LHCN-M2 (cell line): ENCODE measurements at regions not wholly inside any gene's neighbourhood (a gene's known extent, or its start where the extent isn't known, plus 50 kb on each side); places are given as distances from the start of the nearest gene placed in this dataset.

ENCODE experiments used
- DNase-seq: peaks from one replicate; pipeline ENCODE4 v3.0.0-alpha.2; 2012; ENCODE audit warnings: low read depth

DNA sequence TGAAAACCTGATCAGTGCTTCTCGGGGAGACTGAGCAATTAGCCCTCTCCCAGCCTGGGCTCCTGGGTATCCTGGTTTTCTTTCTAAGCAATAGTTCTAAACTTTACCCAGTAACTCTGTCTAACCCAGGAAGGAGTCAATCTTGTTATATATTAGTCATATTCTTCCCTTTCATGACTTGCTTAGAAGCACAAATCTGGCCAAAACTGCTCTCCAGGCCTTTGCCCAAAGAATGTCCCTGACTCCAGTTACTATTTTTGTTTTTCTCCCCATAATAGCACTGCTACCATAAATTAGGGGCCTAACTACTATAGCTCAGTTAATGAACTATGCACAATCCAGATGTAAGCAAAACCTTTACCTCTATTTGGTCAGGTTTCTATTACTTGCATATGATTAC, 355.8 kb upstream of the HTR2A start:
- no peak for DNase-seq

- no peak for DNase-seq
Observed at GRCh38 chr13:47251771-47252170, 354.9 kb upstream of the HTR2A start.

- no peak for DNase-seq
Observed at GRCh38 chr13:47250146-47250545, 353.3 kb upstream of the HTR2A start.

DNA sequence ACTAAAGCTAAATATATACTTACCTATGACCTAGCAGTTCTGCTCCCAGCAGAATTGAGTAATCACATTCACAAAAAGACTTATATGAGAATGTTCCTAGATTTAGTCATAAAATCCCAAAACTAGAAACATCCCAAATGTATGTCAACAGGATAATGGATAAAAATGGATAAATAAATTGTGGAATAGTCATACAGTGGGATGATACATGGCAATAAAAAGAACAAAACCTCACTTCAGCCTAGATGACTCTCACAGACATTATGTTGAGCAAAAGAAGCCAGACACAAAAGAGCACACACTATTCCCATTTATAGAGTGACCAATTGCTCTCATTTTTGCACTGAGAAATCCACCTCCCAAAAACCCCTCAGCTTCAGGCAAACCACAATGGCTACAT, 352.4 kb upstream of the HTR2A start:
- DNase-seq = no peak

DNA sequence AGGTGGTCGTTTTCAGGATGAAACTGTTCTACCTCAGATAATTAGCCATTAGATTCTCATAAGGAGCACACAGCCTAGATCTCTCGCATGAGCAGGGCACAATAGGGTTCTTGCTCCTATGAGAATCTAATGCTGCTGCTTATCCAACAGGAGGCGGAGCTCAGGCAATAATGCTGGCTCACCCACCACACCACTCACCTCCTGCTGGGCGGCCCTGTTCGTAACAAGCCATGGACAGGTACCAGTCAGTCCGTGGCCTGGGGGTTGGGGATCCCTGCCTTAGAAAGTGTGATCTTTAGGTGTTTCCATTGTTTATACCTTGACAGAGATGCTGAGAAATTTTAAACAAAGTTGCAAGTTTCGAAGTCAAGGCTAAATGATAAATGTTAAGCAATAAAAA, 344.6 kb upstream of the HTR2A start:
- DNase-seq = no peak

- no peak for DNase-seq
Observed at GRCh38 chr13:47239025-47239424, 342.2 kb upstream of the HTR2A start.

DNA sequence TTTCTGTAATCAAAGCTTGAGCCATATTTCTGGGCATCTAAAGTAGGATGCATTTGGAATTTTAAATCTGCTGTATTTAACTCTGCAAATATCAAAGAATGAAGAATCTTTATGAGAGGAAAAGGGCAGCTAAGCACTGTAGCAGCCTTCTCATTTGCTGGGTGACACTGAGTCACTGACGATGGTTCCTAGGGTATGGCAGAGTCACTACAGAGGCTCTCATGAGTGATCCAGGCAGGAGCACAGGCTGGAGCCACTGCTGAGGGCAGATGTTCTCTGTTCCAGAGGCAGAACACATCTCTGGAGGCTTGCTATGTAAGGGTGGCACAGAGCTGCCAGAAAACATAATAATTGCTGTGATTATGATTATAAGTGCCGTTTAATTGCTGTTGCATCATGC, 340.7 kb upstream of the HTR2A start:
- peak; percentile 24 for DNase-seq

DNA sequence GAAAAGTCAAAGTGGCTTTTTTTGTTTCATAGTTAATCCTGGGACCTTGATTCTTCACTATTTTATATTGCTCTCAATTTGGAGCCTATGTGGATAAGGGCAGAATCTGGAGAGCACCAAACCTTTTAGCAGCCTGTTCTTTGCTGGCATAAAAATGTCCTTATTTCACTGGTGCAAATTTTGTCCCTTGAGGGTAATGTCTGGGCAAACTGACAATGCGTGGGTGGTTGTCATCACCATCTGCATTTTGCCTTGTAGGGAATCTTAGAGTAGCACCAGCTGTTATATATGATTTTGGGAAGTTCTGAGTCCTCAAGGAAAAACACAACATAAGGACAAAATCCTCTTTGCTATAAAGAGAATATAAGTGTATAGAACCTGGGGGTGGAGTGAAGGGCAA, 336.9 kb upstream of the HTR2A start:
- no peak for DNase-seq

DNA sequence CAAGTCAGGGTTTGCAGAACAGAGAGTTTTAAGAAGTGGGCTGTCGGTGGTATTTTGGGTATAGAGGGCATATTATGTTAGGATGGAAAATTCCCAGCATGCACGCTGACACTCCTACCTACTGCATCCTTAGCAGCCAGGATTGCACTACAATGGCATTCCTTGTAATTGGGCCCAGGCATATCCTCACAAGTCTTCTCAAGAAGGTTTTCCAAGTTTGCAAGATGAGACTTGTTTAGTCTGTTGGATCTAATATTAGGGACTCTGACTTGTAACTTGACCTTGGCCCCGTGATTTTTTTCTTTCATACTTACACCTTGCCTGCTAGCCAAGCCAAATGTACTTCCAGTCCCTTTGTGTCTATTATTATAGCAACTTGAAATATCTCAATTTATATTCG, 335.7 kb upstream of the HTR2A start:
- no peak for DNase-seq

DNA sequence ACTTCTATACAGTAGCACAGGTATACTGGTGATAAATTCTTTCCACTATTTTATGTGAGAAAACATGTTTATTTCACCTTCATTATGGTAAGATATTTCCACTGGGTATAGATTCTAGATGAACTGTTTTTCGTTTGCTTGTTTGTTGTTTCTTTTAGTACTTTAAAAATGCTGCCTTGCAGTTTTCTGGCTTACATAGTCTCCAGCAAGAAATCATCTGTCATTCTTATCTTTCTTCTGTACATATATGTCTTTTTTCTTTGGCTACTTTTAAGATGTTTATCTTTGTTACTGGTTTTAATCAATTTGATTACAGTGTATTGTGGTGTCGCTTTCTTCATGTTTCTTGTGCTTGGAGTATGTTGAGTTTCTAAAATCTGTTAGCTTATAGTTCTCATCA, 333.3 kb upstream of the HTR2A start:
- no peak for DNase-seq

- no peak for DNase-seq
Observed at GRCh38 chr13:47226516-47226915, 329.7 kb upstream of the HTR2A start.

DNA sequence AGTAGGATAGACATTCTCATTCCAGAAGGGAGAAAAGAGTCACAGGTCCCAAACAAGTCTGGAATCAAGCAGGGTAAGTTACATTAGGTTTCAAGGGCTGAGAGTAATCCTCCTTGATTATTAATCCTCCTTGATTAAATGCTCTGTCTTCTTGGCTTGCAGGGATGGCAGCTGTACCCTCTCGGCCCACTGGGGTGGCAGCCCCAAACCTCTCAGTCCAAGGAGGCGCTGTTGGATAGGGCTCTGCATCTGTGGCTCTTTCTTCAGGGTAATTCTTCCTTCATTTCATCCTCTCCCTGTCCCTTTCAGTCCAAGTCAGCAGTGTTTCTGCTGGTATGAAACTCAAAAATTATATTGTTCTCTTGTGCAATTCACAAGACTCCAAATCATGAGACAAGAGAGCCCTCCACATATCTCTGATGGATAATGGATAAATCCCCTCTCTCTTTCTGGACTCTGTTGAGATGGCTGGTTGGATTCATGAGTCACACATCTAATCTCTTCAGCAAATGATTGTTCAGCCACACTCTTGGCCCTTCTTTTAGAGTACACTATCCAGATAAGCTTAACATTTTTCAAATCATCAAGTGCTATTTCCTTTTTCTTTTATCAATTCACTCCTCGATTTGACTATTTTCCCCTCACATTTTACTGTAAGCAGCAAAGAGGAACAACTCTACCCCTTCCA, 323.7 kb upstream of the HTR2A start:
- DNase-seq = no peak

DNA sequence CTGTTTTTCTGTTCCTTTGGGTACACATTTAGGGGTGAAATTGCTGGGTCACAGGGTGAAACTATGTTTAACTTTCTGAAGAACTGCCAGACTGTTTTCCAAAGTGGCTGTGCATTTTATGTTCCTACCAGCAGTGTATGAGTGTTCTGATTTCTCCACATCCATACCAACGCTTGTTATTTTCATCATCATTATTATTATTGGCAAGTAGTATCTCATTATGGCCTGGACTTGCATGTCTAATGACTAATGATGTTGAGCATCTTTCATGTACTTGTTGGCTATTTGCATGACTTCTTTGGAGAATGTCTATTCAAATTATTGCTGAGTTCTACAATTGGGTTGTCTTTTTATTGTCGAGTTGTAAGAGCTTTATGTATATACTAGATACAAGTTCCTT, 321.8 kb upstream of the HTR2A start:
- DNase-seq = no peak

GRCh38 chr13:47216176-47216822, 319.4 kb upstream of the HTR2A start:
- DNase-seq = peak; percentile 84

DNA sequence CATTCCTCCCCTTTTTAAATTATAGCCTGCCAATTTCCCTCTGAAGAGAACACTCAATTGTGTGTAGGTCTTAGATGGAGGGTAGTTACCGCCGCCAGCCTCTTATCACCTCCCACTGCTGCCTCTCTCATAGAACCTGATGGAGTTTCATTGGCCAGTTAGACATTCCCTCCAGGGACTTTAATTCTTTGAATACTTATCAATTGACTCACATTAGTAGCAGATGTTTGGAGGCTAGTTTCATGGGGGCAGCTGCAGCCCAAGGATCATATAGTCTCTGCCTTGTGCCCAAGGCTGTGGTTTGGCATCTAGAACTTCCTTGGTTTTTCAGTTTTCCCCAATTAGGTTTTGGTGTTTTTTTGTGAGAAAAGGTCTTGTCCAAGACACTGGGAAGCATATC, 318.9 kb upstream of the HTR2A start:
- DNase-seq = peak; percentile 99

DNA sequence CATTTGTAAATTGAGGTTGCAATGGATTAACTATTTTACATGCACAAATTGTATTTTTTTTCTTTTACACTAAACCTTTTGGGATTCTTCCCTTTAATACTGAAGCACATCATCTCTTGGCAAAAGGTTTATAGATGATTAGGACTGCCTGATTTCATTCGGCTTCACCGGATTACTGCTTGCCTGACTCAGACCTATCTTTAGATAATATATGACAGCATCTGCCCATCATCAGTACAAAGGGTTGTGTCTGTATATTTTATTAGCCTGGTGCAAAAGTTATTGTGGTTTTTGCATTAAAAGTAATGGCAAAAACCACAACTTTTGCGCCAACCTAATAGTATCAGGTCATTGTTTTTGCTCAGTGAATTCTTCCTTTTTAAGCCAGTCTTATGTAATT, 316.2 kb upstream of the HTR2A start:
- DNase-seq = peak; percentile 49

DNA sequence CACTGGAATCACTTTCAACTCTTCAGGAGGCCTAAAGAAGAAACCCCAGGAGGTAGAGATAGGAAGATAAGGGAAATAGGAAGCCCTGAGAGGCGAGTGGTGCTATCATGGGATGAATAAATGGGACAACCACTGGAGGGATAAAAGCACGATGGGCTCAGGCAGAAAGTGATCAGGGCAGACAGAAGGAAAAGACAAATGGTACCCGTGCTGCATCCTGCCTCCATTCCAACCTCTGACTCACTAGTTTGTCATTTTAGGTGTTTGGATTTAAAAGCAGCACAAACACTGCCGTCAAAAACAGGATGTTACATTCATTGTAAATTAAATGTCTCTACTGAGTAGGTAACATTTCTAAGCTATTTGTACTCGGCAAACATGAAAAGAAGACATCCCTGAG, 314.3 kb upstream of the HTR2A start:
- peak; percentile 54 for DNase-seq

DNA sequence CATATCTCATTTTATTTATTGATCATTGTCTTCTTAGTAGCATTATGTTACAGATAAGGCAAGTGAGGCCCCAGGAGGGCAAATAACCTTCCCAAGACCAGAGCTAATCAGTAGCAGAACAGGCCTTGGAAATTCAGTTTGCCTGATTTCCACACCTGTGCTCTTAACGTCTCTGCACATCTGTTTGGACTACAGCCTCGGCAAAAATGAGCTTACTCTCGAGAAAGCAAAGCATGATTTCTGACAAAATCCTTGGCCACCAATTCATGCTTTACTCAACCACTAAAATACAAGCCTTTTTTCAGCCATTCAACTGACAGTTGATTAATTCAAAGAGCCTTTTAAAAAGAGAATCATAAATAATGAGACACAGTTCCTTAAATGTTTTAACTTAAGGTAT, 309.3 kb upstream of the HTR2A start:
- no peak for DNase-seq

DNA sequence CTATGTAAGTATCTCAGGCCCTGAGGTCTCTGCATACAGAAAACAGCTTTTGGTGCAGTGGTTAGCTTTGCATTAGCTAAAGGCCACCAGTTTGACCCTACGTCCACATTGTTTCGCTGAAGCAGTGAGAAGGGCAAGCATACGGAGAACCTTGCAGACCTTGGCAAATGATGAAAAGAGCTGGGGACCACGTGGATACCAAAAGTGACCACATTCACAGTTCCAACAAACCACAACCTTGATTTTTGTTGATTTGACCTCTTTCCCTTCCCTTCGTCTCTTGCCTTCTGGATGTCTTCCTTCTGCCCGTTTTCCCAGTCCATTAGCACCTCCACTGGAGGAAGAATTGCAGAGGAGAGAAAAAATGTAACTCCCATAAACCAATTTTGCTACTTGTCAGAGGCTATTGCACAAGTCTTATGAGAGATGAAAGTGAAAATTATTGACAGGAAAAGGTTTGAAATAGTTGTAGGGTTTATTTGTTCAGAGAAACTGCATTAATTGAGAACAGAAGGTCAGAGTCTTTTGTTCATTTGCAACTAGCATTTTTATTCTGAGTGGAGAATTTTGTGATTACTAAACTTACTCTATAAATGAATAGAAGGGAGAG, 293.9 kb upstream of the HTR2A start:
- DNase-seq = no peak

DNA sequence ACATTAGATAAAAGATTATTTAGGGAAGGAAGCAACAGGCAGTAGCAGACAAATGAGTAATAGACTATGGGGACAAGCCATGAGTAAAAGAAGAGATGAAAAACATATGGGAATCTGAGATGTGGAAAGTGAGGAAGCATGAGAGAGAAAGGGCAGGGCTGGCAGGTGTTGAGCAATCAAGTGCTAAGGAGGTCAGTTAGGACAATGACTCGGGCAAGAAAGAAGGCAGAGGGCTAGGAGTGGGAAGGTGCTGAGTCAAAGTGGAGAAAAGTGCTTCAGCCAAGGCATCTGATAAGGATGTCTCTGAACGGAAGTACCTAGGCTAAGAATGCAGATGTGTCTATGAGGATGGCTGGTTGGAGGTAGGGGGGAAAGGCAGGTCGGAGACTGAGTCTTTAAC, 291.9 kb upstream of the HTR2A start:
- peak; percentile 55 for DNase-seq

GRCh38 chr13:47186471-47186870, 289.6 kb upstream of the HTR2A start:
- no peak for DNase-seq

- DNase-seq = peak; percentile 34
Observed at GRCh38 chr13:47184321-47184720, 287.5 kb upstream of the HTR2A start.

- no peak for DNase-seq
Observed at GRCh38 chr13:47179321-47179720, 282.5 kb upstream of the HTR2A start.
